ENCODE measurements at regions not wholly inside any gene's neighbourhood (a gene's known extent, or its start where the extent isn't known, plus 50 kb on each side); places are given as distances from the start of the nearest gene placed in this dataset.

DNA sequence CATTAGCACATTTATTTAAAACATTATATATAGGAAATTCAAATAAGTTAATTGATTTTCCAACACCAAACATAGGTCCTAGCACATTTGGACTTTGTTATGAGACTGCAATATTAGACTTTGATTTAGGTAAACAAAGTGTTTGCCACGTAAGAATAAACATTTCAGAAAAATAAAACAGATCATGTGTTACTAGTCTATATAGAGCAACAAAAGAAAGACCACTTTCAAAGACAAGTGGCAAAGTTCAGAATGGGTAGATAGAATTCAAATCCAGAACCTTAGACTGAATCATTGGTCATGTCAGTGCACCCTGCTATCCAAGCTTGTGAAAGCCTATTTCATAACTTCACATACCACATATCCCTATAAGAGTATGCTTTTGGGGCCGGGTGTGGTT is 66.7 kb upstream of the PRR20A start:
- no peak for DNase-seq
- no peak overlapping the region for H3K4me3 ChIP-seq (ENCODE audit: insufficient read depth, low read depth, low read length)
- H3K36me3 ChIP-seq (replicated peaks; ENCODE audit: control insufficient read depth, insufficient read depth, low read length): no peaks in the 10 kb centered on the region
- no peaks in the 10 kb centered on the region for H3K27me3 ChIP-seq (ENCODE audit: control insufficient read depth, insufficient read depth, low read length)

DNA sequence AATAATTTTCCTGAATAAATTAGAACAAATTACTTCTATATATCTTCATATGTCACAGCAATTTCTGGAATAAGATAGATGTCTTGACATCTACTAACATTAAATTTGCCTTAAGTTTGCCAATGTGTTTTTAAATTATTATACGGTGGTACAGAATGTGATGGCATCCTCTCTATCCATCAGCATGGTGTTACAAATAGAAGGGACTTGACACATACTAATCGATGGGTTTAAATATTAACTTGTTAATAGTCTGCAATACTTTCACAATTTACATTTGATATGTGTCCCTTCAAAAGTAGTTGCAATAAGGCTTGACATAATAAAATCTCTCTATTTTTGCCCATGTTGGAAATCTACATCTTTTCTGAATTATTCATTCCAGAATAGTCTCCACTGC is 65.1 kb upstream of the PRR20A start:
- H3K27me3 ChIP-seq (ENCODE audit: control insufficient read depth, insufficient read depth, low read length): no peaks in the 10 kb centered on the region
- no peak for DNase-seq
- no peak overlapping the region for H3K4me3 ChIP-seq (ENCODE audit: insufficient read depth, low read depth, low read length)
- H3K36me3 ChIP-seq (replicated peaks; ENCODE audit: control insufficient read depth, insufficient read depth, low read length): no peaks in the 10 kb centered on the region

- H3K36me3 ChIP-seq (replicated peaks; ENCODE audit: control insufficient read depth, insufficient read depth, low read length): no peaks in the 10 kb centered on the region
- H3K27me3 ChIP-seq (ENCODE audit: control insufficient read depth, insufficient read depth, low read length): no peaks in the 10 kb centered on the region
- H3K4me3 ChIP-seq (ENCODE audit: insufficient read depth, low read depth, low read length): no peak overlapping the region
- no peak for DNase-seq
Measured at GRCh38 chr13:57087006-57087405, 53.7 kb upstream of the PRR20A start.

All from H7 (cell line).